ENCODE measurements at regions not wholly inside any gene's neighbourhood (a gene's known extent, or its start where the extent isn't known, plus 50 kb on each side); places are given as distances from the start of the nearest gene placed in this dataset.

GRCh38 chr1:198088360-198089071 lies 68.3 kb upstream of the NEK7 start:
- intact Hi-C loops (cut with DNase I), result loop anchor here (10.0 kb wide), 1 partner anchor 376 kb away; no protein-coding TSS in a partner anchor
- ATAC-seq (ENCODE audit: poor library complexity), result peak; percentile 53
- DNase-seq, result no peak

GRCh38 chr1:198096390-198096789 lies 60.4 kb upstream of the NEK7 start:
- DNase-seq, result no peak
- no peak for ATAC-seq (ENCODE audit: poor library complexity)
- intact Hi-C loops (cut with DNase I), result loop anchor here (10.0 kb wide), 1 partner anchor 258 kb away; no protein-coding TSS in a partner anchor

- ATAC-seq (ENCODE audit: poor library complexity), result no peak
- intact Hi-C loops (cut with DNase I), result loop anchor here (10.0 kb wide), 1 partner anchor 255 kb away; no protein-coding TSS in a partner anchor
These were observed 57.0 kb upstream of the NEK7 start for GRCh38 chr1:198099755-198100154.

GRCh38 chr1:198101716-198102453 lies 54.9 kb upstream of the NEK7 start:
- ATAC-seq (ENCODE audit: poor library complexity), result no peak
- intact Hi-C loops (cut with DNase I), result no loop called here

More at GRCh38 chr1:198099755-198100154, 57.0 kb upstream of the NEK7 start:
- DNase-seq, result no peak

GRCh38 chr1:198102454-198102827 lies 54.4 kb upstream of the NEK7 start:
- intact Hi-C loops (cut with DNase I), result no loop called here
- ATAC-seq (ENCODE audit: poor library complexity), result no peak
- no peak for DNase-seq

More at GRCh38 chr1:198101716-198102453, 54.9 kb upstream of the NEK7 start:
- DNase-seq, result no peak

GRCh38 chr1:198105185-198105584 lies 51.6 kb upstream of the NEK7 start:
- ATAC-seq (ENCODE audit: poor library complexity) (no peak), DNase-seq (no peak)
- intact Hi-C loops (cut with DNase I), result no loop called here

- no peak for DNase-seq
- ATAC-seq (ENCODE audit: poor library complexity), result no peak
- intact Hi-C loops (cut with DNase I), result no loop called here
These were observed 50.8 kb upstream of the NEK7 start for GRCh38 chr1:198106011-198106410.
